Astrocyte of the spinal cord (primary cell): ENCODE measurements at regions not wholly inside any gene's neighbourhood (a gene's known extent, or its start where the extent isn't known, plus 50 kb on each side); places are given as distances from the start of the nearest gene placed in this dataset.

Experiments
- DNase-seq: peaks from one replicate; pipeline ENCODE4 v3.0.0; 2011; ENCODE audit warnings: low read depth, low spot score
- H3K4me3 ChIP-seq: 2 replicates; pipeline ENCODE4 v1.5.1; 2011; ENCODE audit warnings: low read depth, mild to moderate bottlenecking, low read length, moderate library complexity
- CTCF ChIP-seq: IDR thresholded peaks from 2 replicates; pipeline ENCODE4 v1.5.1; 2012; ENCODE audit warnings: low read depth, mild to moderate bottlenecking, low read length, inconsistent platforms
- in situ Hi-C: cut with HindIII; loops from 2 replicates; pipeline ENCODE4 v1.10.0; 2017; ENCODE audit warnings: low sequenced_read_pairs

GRCh38 chr3:103589770-103590169, 1155.0 kb downstream of the ZPLD1 start:
- no peak for DNase-seq
- no peak for TF ChIP-seq CTCF
- H3K4me3 ChIP-seq: no peak overlapping the region
- in situ Hi-C loops: no loop called here

GRCh38 chr3:103600844-103601243, 1166.0 kb downstream of the ZPLD1 start:
- no peak overlapping the region for H3K4me3 ChIP-seq
- in situ Hi-C loops: no loop called here
- DNase-seq: no peak
- no peak for TF ChIP-seq CTCF

GRCh38 chr3:103601666-103602065, 1166.9 kb downstream of the ZPLD1 start:
- in situ Hi-C loops: no loop called here
- no peak overlapping the region for H3K4me3 ChIP-seq
- no peak for DNase-seq
- TF ChIP-seq CTCF: no peak

GRCh38 chr3:103609472-103609871, 1174.7 kb downstream of the ZPLD1 start:
- TF ChIP-seq CTCF: no peak
- no peak overlapping the region for H3K4me3 ChIP-seq
- peak; percentile 0 for DNase-seq
- in situ Hi-C loops: no loop called here

GRCh38 chr3:103613397-103614156, 1178.8 kb downstream of the ZPLD1 start:
- no peak for TF ChIP-seq CTCF
- in situ Hi-C loops: no loop called here
- H3K4me3 ChIP-seq: no peak overlapping the region
- DNase-seq: no peak

GRCh38 chr3:103614719-103615118, 1179.9 kb downstream of the ZPLD1 start:
- in situ Hi-C loops: no loop called here
- DNase-seq: no peak
- no peak overlapping the region for H3K4me3 ChIP-seq
- no peak for TF ChIP-seq CTCF
